Stomach (tissue), 8 donors: ENCODE measurements at regions not wholly inside any gene's neighbourhood (a gene's known extent, or its start where the extent isn't known, plus 50 kb on each side); places are given as distances from the start of the nearest gene placed in this dataset.

Experiments used
- DNase-seq, 2 donors: peaks; one replicate each; pipeline versions ENCODE4 v3.0.0 to v3.0.0-alpha.2; 2013 to 2019
- H3K27ac ChIP-seq, 5 donors: fragments of 200-600 bp in 4 of 5; sonication (generic) in 4 of 5; one replicate each; pipeline ENCODE4 v1.5.1; 2013 to 2019; ENCODE audit warnings: mild to moderate bottlenecking in 1 of 5, moderate library complexity in 1 of 5
- H3K27me3 ChIP-seq, 3 donors: fragments of 200-600 bp; sonication (generic); one replicate each; pipeline ENCODE4 v1.5.1; 2017 to 2019; ENCODE audit warnings: mixed run types in 1 of 3
- H3K36me3 ChIP-seq, 4 donors: fragments of 200-600 bp; sonication (generic); 1 replicate in 3 of 4; 2 replicates in 1 of 4; pipeline ENCODE4 v1.5.1; 2016 to 2019
- H3K4me1 ChIP-seq, 4 donors: fragments of 200-600 bp; sonication (generic); one replicate each; pipeline ENCODE4 v1.5.1; 2016 to 2019
- H3K4me3 ChIP-seq, 4 donors: fragments of 200-600 bp; sonication (generic) in 3 of 4; one replicate each; pipeline ENCODE4 v1.5.1; 2016 to 2019; ENCODE audit warnings: mild to moderate bottlenecking in 1 of 4
- H3K9me3 ChIP-seq, 4 donors: fragments of 200-600 bp; sonication (generic); one replicate each; pipeline ENCODE4 v1.5.1; 2016 to 2019
- EP300 ChIP-seq: sonication (generic); formaldehyde crosslinking; IDR thresholded peaks from one replicate; pipeline ENCODE4 v1.6.1; 2017; ENCODE audit warnings: antibody characterized with exemption
- POLR2A ChIP-seq, 4 donors: fragments of 450-650 bp; IDR thresholded peaks; one replicate each; pipeline ENCODE4 v1.6.1; 2016; ENCODE audit warnings: antibody characterized with exemption in 4 of 4, control low read depth in 2 of 4, mild to moderate bottlenecking in 1 of 4, moderate library complexity in 1 of 4
- POLR2AphosphoS5 ChIP-seq, 3 donors: sonication (generic); formaldehyde crosslinking; IDR thresholded peaks; one replicate each; pipeline ENCODE4 v1.6.1; 2016; ENCODE audit warnings: antibody characterized with exemption in 3 of 3
- WGBS, 5 donors: extraction: QIAGEN DNeasy Blood & Tissue Kit in 3 of 5; methylation state at CpG; one replicate each; pipeline versions ENCODE4 v1.1.5 to v1.1.7; 2013 to 2018; 5-methylcytosine and 5-hydroxymethylcytosine counted together
- intact Hi-C: fragments of 100-400 bp; cut with DNase I; formaldehyde crosslinking; loops from one replicate; pipeline ENCODE4 v1.15.1; 2023; ENCODE audit warnings: low total_unique reads
- TF ChIP-seq, protein P1 (sequence below), 7 experiments: fragments of 450-650 bp in 4 of 7; fragments of 200-600 bp in 3 of 7; sonication (generic) in 3 of 7; IDR thresholded peaks; one replicate each; pipeline ENCODE4 v1.5.1; 2016 to 2019; ENCODE audit warnings: antibody characterized with exemption in 7 of 7, control low read depth in 2 of 7, mild to moderate bottlenecking in 1 of 7
- donor health status: healthy with polysubstance abuse.
- donor health status: Bipolar disorder and iron deficiency.
- donor health status: healthy.

GRCh38 chr20:23157734-23158133 is 71.6 kb upstream of the CD93 start:
- no peak overlapping the region for H3K27ac ChIP-seq
- TF ChIP-seq POLR2AphosphoS5 (IDR thresholded peaks at IDR 0.05): no peak
- TF ChIP-seq EP300: no peak
- TF ChIP-seq POLR2A (IDR thresholded peaks at IDR 0.05): no peak
- TF ChIP-seq, protein P1, sequence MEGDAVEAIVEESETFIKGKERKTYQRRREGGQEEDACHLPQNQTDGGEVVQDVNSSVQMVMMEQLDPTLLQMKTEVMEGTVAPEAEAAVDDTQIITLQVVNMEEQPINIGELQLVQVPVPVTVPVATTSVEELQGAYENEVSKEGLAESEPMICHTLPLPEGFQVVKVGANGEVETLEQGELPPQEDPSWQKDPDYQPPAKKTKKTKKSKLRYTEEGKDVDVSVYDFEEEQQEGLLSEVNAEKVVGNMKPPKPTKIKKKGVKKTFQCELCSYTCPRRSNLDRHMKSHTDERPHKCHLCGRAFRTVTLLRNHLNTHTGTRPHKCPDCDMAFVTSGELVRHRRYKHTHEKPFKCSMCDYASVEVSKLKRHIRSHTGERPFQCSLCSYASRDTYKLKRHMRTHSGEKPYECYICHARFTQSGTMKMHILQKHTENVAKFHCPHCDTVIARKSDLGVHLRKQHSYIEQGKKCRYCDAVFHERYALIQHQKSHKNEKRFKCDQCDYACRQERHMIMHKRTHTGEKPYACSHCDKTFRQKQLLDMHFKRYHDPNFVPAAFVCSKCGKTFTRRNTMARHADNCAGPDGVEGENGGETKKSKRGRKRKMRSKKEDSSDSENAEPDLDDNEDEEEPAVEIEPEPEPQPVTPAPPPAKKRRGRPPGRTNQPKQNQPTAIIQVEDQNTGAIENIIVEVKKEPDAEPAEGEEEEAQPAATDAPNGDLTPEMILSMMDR (IDR thresholded peaks at IDR 0.05): no peak
- no peaks in the 10 kb centered on the region for H3K27me3 ChIP-seq
- intact Hi-C loops: no loop called here
- DNase-seq: peak in 1 of 2 donors; percentile 23
- no peak overlapping the region for H3K4me3 ChIP-seq
- WGBS, 5 donors: 86 to 95% (median 92%) methylated on average over 12 to 15 of the region's 15 CpGs
- H3K9me3 ChIP-seq: no peaks in the 10 kb centered on the region
- H3K36me3 ChIP-seq: no peaks in the 10 kb centered on the region
- peaks cover under 1 to 59% (median 34%) of the 10 kb centered on the region in 4 donors for H3K4me1 ChIP-seq

GRCh38 chr20:23156842-23157423 is 70.8 kb upstream of the CD93 start:
- H3K9me3 ChIP-seq: no peaks in the 10 kb centered on the region
- no peak overlapping the region for H3K4me3 ChIP-seq
- TF ChIP-seq, protein P1 (IDR thresholded peaks at IDR 0.05): no peak
- TF ChIP-seq POLR2AphosphoS5 (IDR thresholded peaks at IDR 0.05): no peak
- no peak for TF ChIP-seq EP300
- TF ChIP-seq POLR2A (IDR thresholded peaks at IDR 0.05): no peak
- no peaks in the 10 kb centered on the region for H3K36me3 ChIP-seq
- intact Hi-C loops: no loop called here
- peak in 1 of 2 donors; percentile 1 for DNase-seq
- peaks cover 8 to 56% (median 29%) of the 10 kb centered on the region in 4 donors for H3K4me1 ChIP-seq
- H3K27ac ChIP-seq: peak overlapping the region in 4 of 5 donors; percentile 13 to 58 (median 44)
- H3K27me3 ChIP-seq: no peaks in the 10 kb centered on the region
- 81 to 92% (median 88%) methylated on average over 5 of the region's 5 CpGs for WGBS, 5 donors

GRCh38 chr20:23156170-23156841 is 70.2 kb upstream of the CD93 start:
- WGBS, 5 donors: 79 to 84% (median 83%) methylated on average over 11 of the region's 11 CpGs
- intact Hi-C loops: no loop called here

GRCh38 chr20:23155141-23155590 is 69.0 kb upstream of the CD93 start:
- intact Hi-C loops: no loop called here
- peak overlapping the region in 4 of 5 donors; percentile 16 to 64 (median 42) for H3K27ac ChIP-seq
- peaks cover 8 to 43% (median 17%) of the 10 kb centered on the region in 4 donors for H3K4me1 ChIP-seq
- TF ChIP-seq EP300: no peak
- no peak for TF ChIP-seq POLR2AphosphoS5 (IDR thresholded peaks at IDR 0.05)
- TF ChIP-seq, protein P1 (IDR thresholded peaks at IDR 0.05): no peak
- TF ChIP-seq POLR2A (IDR thresholded peaks at IDR 0.05): no peak
- no peaks in the 10 kb centered on the region for H3K27me3 ChIP-seq
- no peaks in the 10 kb centered on the region for H3K9me3 ChIP-seq
- peak in 1 of 2 donors; percentile 29 for DNase-seq
- H3K4me3 ChIP-seq: no peak overlapping the region
- no peaks in the 10 kb centered on the region for H3K36me3 ChIP-seq
- 54 to 60% (median 55%) methylated on average over 7 of the region's 7 CpGs for WGBS, 5 donors

More at GRCh38 chr20:23156170-23156841, 70.2 kb upstream of the CD93 start:
- peak; percentile 17 to 37 for DNase-seq
- peaks cover 8 to 55% (median 24%) of the 10 kb centered on the region in 4 donors for H3K4me1 ChIP-seq
- TF ChIP-seq POLR2A (IDR thresholded peaks at IDR 0.05) (no peak), EP300 (no peak), POLR2AphosphoS5 (IDR thresholded peaks at IDR 0.05) (no peak)
- TF ChIP-seq, protein P1 (IDR thresholded peaks at IDR 0.05): no peak
- peak overlapping the region in 4 of 5 donors; percentile 13 to 58 (median 44) for H3K27ac ChIP-seq
- no peaks in the 10 kb centered on the region for H3K36me3 ChIP-seq
- H3K27me3 ChIP-seq: no peaks in the 10 kb centered on the region
- H3K9me3 ChIP-seq: no peaks in the 10 kb centered on the region
- no peak overlapping the region for H3K4me3 ChIP-seq
